Right lobe of liver (tissue), 4 donors: ENCODE measurements at regions not wholly inside any gene's neighbourhood (a gene's known extent, or its start where the extent isn't known, plus 50 kb on each side); places are given as distances from the start of the nearest gene placed in this dataset.

Source experiments
- POLR2A ChIP-seq: fragments of 450-650 bp; IDR thresholded peaks from one replicate; pipeline ENCODE4 v1.6.1; 2017; ENCODE audit warnings: antibody characterized with exemption, mild to moderate bottlenecking
- TF ChIP-seq, protein P1 (sequence below), 4 donors: fragments of 200-600 bp in 3 of 4; fragments of 450-650 bp in 1 of 4; IDR thresholded peaks; one replicate each; pipeline versions ENCODE4 v1.5.1 to v1.8.0; 2016 to 2022; ENCODE audit warnings: antibody characterized with exemption in 4 of 4, mild to moderate bottlenecking in 2 of 4
- donor health status: DM: no; HTN: no; CAD: no.
- donor health status: DM: no; HTN: no; CAD: no.
- donor health status: DM: no; HTN: yes; CAD: no.

DNA sequence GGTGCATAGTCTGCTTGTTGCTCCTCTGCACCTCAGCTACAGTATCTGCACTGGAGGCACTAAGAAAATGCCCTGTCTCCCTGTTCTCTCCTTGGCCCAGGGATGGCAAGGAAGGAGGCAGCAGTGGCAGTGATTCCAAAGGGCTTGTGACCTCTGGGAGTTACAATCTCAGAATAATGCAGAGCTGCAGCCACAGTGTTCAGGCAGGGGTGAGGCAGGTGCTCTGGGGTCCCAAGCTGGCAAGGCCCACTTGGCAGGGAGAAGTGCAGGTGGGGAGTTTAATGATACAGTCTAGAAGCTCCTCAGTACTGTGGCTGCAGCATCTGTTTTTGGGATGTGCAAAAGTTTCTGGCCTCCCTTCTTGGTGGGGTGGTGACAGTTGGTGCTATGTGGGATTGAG lies 456.4 kb downstream of the CCSER2 start:
- TF ChIP-seq, protein P1, sequence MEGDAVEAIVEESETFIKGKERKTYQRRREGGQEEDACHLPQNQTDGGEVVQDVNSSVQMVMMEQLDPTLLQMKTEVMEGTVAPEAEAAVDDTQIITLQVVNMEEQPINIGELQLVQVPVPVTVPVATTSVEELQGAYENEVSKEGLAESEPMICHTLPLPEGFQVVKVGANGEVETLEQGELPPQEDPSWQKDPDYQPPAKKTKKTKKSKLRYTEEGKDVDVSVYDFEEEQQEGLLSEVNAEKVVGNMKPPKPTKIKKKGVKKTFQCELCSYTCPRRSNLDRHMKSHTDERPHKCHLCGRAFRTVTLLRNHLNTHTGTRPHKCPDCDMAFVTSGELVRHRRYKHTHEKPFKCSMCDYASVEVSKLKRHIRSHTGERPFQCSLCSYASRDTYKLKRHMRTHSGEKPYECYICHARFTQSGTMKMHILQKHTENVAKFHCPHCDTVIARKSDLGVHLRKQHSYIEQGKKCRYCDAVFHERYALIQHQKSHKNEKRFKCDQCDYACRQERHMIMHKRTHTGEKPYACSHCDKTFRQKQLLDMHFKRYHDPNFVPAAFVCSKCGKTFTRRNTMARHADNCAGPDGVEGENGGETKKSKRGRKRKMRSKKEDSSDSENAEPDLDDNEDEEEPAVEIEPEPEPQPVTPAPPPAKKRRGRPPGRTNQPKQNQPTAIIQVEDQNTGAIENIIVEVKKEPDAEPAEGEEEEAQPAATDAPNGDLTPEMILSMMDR (IDR thresholded peaks at IDR 0.05): no peak
- TF ChIP-seq POLR2A: no peak
